ENCODE measurements at regions not wholly inside any gene's neighbourhood (a gene's known extent, or its start where the extent isn't known, plus 50 kb on each side); places are given as distances from the start of the nearest gene placed in this dataset.

GRCh38 chr1:218164111-218164929 is 120.8 kb upstream of the RRP15 start:
- peak overlapping the region; percentile 30 for H3K4me3 ChIP-seq (ENCODE audit: low read length)
- no peak for TF ChIP-seq CTCF (IDR thresholded peaks at IDR 0.05; ENCODE audit: insufficient read depth, low read depth, low read length, missing control alignments)
- DNase-seq (ENCODE audit: low read depth) = peak; percentile 25

DNA sequence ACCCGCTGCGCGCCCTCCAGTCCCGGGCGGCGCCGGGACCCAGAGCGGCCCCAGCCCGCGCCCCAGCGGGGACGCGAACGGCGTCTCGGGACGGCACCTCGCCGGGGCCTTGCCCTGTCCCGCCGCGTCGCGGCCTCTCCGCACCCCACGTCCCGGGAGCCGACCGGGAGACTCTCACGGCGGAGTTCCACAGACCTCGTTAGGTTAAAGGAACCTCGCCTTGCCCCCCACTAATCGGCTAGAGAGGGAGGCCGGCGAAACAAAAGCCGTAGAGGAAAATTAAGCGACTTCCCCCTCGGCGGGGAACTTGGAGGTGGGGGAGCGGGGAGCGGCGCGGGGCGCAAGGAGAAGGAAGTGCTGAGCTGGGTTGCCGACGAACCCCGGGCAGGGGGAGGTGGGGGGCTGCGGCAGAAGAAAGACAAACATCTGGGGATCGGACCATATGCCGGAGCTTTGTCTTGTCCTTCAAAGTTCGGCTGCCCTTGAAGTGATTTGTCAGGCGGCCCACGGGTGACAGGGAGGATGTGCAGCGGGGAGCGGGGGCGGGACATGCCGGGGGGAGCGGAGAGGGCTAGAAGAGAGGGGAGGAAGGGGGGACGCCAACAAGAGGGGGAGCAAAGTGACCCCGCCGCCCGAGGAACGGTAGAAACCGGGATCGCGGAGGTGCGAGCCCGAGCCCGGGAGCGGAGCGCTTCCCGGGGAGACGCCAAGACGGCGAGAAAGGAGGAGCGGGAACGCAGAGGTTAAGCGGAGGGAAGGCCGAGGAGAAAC is 120.0 kb upstream of the RRP15 start:
- DNase-seq (ENCODE audit: low read depth) = no peak
- peak overlapping the region; percentile 36 for H3K4me3 ChIP-seq (ENCODE audit: low read length)
- no peak for TF ChIP-seq CTCF (IDR thresholded peaks at IDR 0.05; ENCODE audit: insufficient read depth, low read depth, low read length, missing control alignments)

- no peak for TF ChIP-seq CTCF (IDR thresholded peaks at IDR 0.05; ENCODE audit: insufficient read depth, low read depth, low read length, missing control alignments)
- DNase-seq (ENCODE audit: low read depth) = no peak
- peak overlapping the region; percentile 36 for H3K4me3 ChIP-seq (ENCODE audit: low read length)
Measured at GRCh38 chr1:218165701-218166114, 119.4 kb upstream of the RRP15 start.

GRCh38 chr1:218166268-218166945 is 118.7 kb upstream of the RRP15 start:
- DNase-seq (ENCODE audit: low read depth) = no peak
- no peak overlapping the region for H3K4me3 ChIP-seq (ENCODE audit: low read length)
- TF ChIP-seq CTCF (IDR thresholded peaks at IDR 0.05; ENCODE audit: insufficient read depth, low read depth, low read length, missing control alignments) = no peak

DNA sequence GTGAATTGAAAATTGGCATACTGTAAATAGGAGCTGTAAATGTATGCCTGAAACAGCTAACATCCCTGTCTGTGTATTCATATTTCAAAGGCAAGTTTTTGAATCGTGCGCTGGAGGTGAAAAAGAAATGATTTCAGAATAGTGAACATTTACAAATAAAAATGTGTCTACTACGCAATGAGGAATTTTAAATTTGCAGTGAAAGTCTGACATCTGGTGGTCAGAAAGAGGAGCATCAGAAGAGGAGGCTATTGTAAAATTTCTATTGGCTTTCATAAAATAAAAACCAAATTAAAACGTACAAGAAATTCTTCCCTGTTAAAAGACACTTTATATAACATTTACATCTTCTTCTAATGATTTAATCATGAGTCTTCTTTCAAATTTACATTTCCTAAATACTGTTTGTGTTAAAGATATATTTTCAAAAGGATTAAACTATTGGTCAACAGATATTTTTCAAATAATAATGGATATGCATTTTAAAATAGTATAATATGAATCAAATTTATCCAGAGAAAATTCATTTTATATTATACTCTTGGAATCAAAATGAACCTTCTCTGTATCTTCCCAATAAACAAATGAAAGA is 113.7 kb upstream of the RRP15 start:
- peak; percentile 79 for TF ChIP-seq CTCF (IDR thresholded peaks at IDR 0.05; ENCODE audit: insufficient read depth, low read depth, low read length, missing control alignments)
- DNase-seq (ENCODE audit: low read depth) = peak; percentile 45
- H3K4me3 ChIP-seq (ENCODE audit: low read length) = no peak overlapping the region

DNA sequence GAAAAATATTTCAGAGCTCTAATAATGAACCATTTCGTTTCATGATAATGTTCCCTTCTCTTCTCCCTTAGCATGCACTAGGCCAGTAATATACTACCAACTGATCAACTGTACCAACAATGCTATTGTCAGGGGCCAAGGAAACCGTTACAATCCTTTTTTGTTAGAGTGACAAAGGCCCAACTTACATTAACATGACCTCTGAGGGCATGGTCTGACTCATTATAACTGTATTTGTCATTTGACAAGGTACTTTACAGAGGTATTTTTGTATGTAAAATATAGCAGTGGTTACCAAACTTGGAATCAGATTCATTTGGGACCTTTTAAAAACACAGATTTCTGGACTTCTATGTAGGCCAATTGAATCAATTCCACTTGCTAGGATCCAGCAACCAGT is 102.6 kb upstream of the RRP15 start:
- DNase-seq (ENCODE audit: low read depth) = no peak
- no peak overlapping the region for H3K4me3 ChIP-seq (ENCODE audit: low read length)
- TF ChIP-seq CTCF (IDR thresholded peaks at IDR 0.05; ENCODE audit: insufficient read depth, low read depth, low read length, missing control alignments) = no peak
